ENCODE measurements at regions not wholly inside any gene's neighbourhood (a gene's known extent, or its start where the extent isn't known, plus 50 kb on each side); places are given as distances from the start of the nearest gene placed in this dataset.
"Not testable (repeated sequence)": the region's sequence is repeated elsewhere in the genome, so short reads cannot be mapped to it uniquely, and the experiment has no call there.

DNA sequence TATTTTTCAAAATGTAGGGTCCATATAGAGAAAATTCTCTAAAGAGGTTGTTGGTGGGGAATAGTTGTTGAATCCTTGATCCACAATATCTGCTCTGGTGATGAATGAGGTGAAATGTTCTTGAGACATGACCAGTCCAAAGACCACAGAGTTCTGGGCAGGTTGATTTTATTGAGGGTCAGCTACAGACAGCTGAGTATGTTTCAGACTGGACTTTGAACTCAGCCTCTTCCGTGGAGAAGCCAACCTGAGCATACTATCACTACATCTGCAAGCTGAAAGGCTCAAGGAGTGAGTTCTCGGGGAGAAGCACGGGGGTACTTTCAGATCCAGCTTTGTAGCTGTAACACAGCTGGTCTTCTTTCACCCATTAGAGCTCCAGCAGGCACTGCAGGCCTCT, 168.4 kb upstream of the NPY2R start:
- Histone ChIP-seq H3K27ac (ENCODE audit: low read length) (no peak overlapping the region), H3K4me3 (ENCODE audit: low read length) (no peak overlapping the region), H3F3A (ENCODE audit: insufficient read depth, low read length, poor library complexity, severe bottlenecking) (no peaks in the 10 kb centered on the region), H3K9me2 (ENCODE audit: insufficient read depth, low read length) (no peaks in the 10 kb centered on the region), H4K20me1 (ENCODE audit: insufficient read depth) (no peaks in the 10 kb centered on the region), H3K79me2 (replicated peaks; ENCODE audit: insufficient read depth, low read length) (no peaks in the 10 kb centered on the region), H3K4me2 (ENCODE audit: low read length) (no peak overlapping the region), H3K9me3 (ENCODE audit: low read length) (no peaks in the 10 kb centered on the region), H2AFZ (ENCODE audit: low read depth, low read length) (no peak overlapping the region), H3K27me3 (ENCODE audit: insufficient read depth, low read depth, low read length) (no peaks in the 10 kb centered on the region), H3K9ac (ENCODE audit: low read length) (no peak overlapping the region), H3K36me3 (ENCODE audit: insufficient read depth, low read length) (no peaks in the 10 kb centered on the region)
- TF ChIP-seq EP300 (conservative IDR thresholded peaks at IDR 0.05; ENCODE audit: poor library complexity, severe bottlenecking) (no peak), MXI1 (conservative IDR thresholded peaks at IDR 0.05; ENCODE audit: poor library complexity, severe bottlenecking) (no peak), TAF1 (IDR thresholded peaks at IDR 0.05; ENCODE audit: low read depth) (no peak), POLR2AphosphoS5 (IDR thresholded peaks at IDR 0.05) (no peak), RAD21 (conservative IDR thresholded peaks at IDR 0.05) (no peak)
- TF ChIP-seq, protein P1, sequence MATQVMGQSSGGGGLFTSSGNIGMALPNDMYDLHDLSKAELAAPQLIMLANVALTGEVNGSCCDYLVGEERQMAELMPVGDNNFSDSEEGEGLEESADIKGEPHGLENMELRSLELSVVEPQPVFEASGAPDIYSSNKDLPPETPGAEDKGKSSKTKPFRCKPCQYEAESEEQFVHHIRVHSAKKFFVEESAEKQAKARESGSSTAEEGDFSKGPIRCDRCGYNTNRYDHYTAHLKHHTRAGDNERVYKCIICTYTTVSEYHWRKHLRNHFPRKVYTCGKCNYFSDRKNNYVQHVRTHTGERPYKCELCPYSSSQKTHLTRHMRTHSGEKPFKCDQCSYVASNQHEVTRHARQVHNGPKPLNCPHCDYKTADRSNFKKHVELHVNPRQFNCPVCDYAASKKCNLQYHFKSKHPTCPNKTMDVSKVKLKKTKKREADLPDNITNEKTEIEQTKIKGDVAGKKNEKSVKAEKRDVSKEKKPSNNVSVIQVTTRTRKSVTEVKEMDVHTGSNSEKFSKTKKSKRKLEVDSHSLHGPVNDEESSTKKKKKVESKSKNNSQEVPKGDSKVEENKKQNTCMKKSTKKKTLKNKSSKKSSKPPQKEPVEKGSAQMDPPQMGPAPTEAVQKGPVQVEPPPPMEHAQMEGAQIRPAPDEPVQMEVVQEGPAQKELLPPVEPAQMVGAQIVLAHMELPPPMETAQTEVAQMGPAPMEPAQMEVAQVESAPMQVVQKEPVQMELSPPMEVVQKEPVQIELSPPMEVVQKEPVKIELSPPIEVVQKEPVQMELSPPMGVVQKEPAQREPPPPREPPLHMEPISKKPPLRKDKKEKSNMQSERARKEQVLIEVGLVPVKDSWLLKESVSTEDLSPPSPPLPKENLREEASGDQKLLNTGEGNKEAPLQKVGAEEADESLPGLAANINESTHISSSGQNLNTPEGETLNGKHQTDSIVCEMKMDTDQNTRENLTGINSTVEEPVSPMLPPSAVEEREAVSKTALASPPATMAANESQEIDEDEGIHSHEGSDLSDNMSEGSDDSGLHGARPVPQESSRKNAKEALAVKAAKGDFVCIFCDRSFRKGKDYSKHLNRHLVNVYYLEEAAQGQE (IDR thresholded peaks at IDR 0.05; ENCODE audit: borderline replicate concordance) = no peak

DNA sequence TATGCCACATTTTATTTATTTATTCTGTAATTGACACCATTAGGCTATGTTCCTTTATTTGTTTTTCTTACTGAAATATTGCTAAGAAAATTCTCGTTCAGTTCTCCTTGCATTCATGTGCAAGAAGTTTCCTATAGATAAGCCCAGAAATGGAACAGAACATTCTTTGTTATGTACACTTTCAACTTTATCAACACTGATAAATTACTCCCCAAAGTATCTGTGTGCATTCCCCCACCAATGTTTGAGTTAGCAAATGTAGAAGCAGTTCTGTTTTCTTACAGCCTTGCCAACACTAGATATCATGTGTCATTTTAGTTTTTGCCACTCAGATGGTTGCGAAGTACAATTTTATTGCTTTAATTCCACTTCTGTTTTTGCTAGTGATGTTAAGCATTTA, 166.4 kb upstream of the NPY2R start:
- TF ChIP-seq, protein P1 (IDR thresholded peaks at IDR 0.05; ENCODE audit: borderline replicate concordance) = no peak
- no peak for TF ChIP-seq RAD21 (conservative IDR thresholded peaks at IDR 0.05)
- TF ChIP-seq TAF1 (IDR thresholded peaks at IDR 0.05; ENCODE audit: low read depth) = no peak
- no peak for TF ChIP-seq POLR2AphosphoS5 (IDR thresholded peaks at IDR 0.05)
- no peak for TF ChIP-seq SMC3 (conservative IDR thresholded peaks at IDR 0.05; ENCODE audit: poor library complexity)
- Histone ChIP-seq H3K4me2 (ENCODE audit: low read length) (no peak overlapping the region), H3K9me3 (ENCODE audit: low read length) (no peaks in the 10 kb centered on the region), H2AFZ (ENCODE audit: low read depth, low read length) (no peak overlapping the region), H3K9me2 (ENCODE audit: insufficient read depth, low read length) (no peaks in the 10 kb centered on the region), H3K4me3 (ENCODE audit: low read length) (no peak overlapping the region), H3K79me2 (replicated peaks; ENCODE audit: insufficient read depth, low read length) (no peaks in the 10 kb centered on the region), H3K27ac (ENCODE audit: low read length) (no peak overlapping the region), H4K20me1 (ENCODE audit: insufficient read depth) (no peaks in the 10 kb centered on the region), H3K9ac (ENCODE audit: low read length) (no peak overlapping the region), H3K27me3 (ENCODE audit: insufficient read depth, low read depth, low read length) (no peaks in the 10 kb centered on the region), H3K36me3 (ENCODE audit: insufficient read depth, low read length) (no peaks in the 10 kb centered on the region), H3F3A (ENCODE audit: insufficient read depth, low read length, poor library complexity, severe bottlenecking) (no peaks in the 10 kb centered on the region)

- H3K9me3 ChIP-seq (ENCODE audit: low read length); H3K36me3 ChIP-seq (ENCODE audit: insufficient read depth, low read length); H3K27me3 ChIP-seq (ENCODE audit: insufficient read depth, low read depth, low read length); H3K27ac ChIP-seq (ENCODE audit: low read length); H3K9ac ChIP-seq (ENCODE audit: low read length); H3K4me2 ChIP-seq (ENCODE audit: low read length); H3K9me2 ChIP-seq (ENCODE audit: insufficient read depth, low read length); H3K4me3 ChIP-seq (ENCODE audit: low read length); H4K20me1 ChIP-seq (ENCODE audit: insufficient read depth); H3K79me2 ChIP-seq (replicated peaks; ENCODE audit: insufficient read depth, low read length); H2AFZ ChIP-seq (ENCODE audit: low read depth, low read length); H3F3A ChIP-seq (ENCODE audit: insufficient read depth, low read length, poor library complexity, severe bottlenecking): not testable (repeated sequence)
These were observed 164.2 kb upstream of the NPY2R start for GRCh38 chr4:155044251-155044650.
